ENCODE measurements at regions not wholly inside any gene's neighbourhood (a gene's known extent, or its start where the extent isn't known, plus 50 kb on each side); places are given as distances from the start of the nearest gene placed in this dataset.

- WGBS (ENCODE audit: insufficient coverage) = no CpG with 5 or more reads among the region's 2 CpGs
- ChIA-PET CTCF (no interaction called here), POLR2A (no interaction called here)
- no peak overlapping the region for H3K27ac ChIP-seq (ENCODE audit: insufficient read depth in 1 of 2, low read depth in 1 of 2, low read length in 2 of 2, poor library complexity in 1 of 2, severe bottlenecking in 2 of 2)
- H3K36me3 ChIP-seq (ENCODE audit: control insufficient read depth in 4 of 4, insufficient read depth in 4 of 4, low read length in 3 of 4) = no peaks in the 10 kb centered on the region
- no peak overlapping the region for H3K4me3 ChIP-seq (ENCODE audit: control insufficient read depth in 1 of 7, extremely low read depth in 1 of 7, insufficient read depth in 4 of 7, low read depth in 2 of 7, low read length in 6 of 7)
- H3K9me3 ChIP-seq (ENCODE audit: control extremely low read depth in 1 of 5, control insufficient read depth in 4 of 5, insufficient read depth in 2 of 5, low read depth in 1 of 5, low read length in 4 of 5) = no peaks in the 10 kb centered on the region
- no peak for DNase-seq
- H3K27me3 ChIP-seq (replicated peaks in 2 of 5; ENCODE audit: control insufficient read depth in 4 of 5, insufficient read depth in 5 of 5, low read length in 4 of 5) = peaks cover 0 to 5% (median 0%) of the 10 kb centered on the region in 5 experiments
- H3K4me1 ChIP-seq (ENCODE audit: control extremely low read depth in 1 of 4, control insufficient read depth in 4 of 4, insufficient read depth in 4 of 4, low read length in 3 of 4) = no peaks in the 10 kb centered on the region
Measured at GRCh38 chr2:175732531-175732930, 269.5 kb downstream of the LNPK start.

- WGBS (ENCODE audit: insufficient coverage) = 100% methylated on average over 3 of the region's 4 CpGs
- H3K4me1 ChIP-seq (ENCODE audit: control extremely low read depth in 1 of 4, control insufficient read depth in 4 of 4, insufficient read depth in 4 of 4, low read length in 3 of 4) = no peaks in the 10 kb centered on the region
- peaks cover 0 to 4% (median 0%) of the 10 kb centered on the region in 5 experiments for H3K27me3 ChIP-seq (replicated peaks in 2 of 5; ENCODE audit: control insufficient read depth in 4 of 5, insufficient read depth in 5 of 5, low read length in 4 of 5)
- ChIA-PET CTCF (no interaction called here), POLR2A (no interaction called here)
- no peak overlapping the region for H3K4me3 ChIP-seq (ENCODE audit: control insufficient read depth in 1 of 7, extremely low read depth in 1 of 7, insufficient read depth in 4 of 7, low read depth in 2 of 7, low read length in 6 of 7)
- no peak for DNase-seq
- H3K36me3 ChIP-seq (ENCODE audit: control insufficient read depth in 4 of 4, insufficient read depth in 4 of 4, low read length in 3 of 4) = no peaks in the 10 kb centered on the region
- H3K9me3 ChIP-seq (ENCODE audit: control extremely low read depth in 1 of 5, control insufficient read depth in 4 of 5, insufficient read depth in 2 of 5, low read depth in 1 of 5, low read length in 4 of 5) = no peaks in the 10 kb centered on the region
- H3K27ac ChIP-seq (ENCODE audit: insufficient read depth in 1 of 2, low read depth in 1 of 2, low read length in 2 of 2, poor library complexity in 1 of 2, severe bottlenecking in 2 of 2) = no peak overlapping the region
Measured at GRCh38 chr2:175730050-175730449, 272.0 kb downstream of the LNPK start.

GRCh38 chr2:175729049-175729706 lies 272.9 kb downstream of the LNPK start:
- WGBS (ENCODE audit: insufficient coverage) = 76% methylated on average over 4 of the region's 4 CpGs
- no peaks in the 10 kb centered on the region for H3K9me3 ChIP-seq (ENCODE audit: control extremely low read depth in 1 of 5, control insufficient read depth in 4 of 5, insufficient read depth in 2 of 5, low read depth in 1 of 5, low read length in 4 of 5)
- no peak overlapping the region for H3K27ac ChIP-seq (ENCODE audit: insufficient read depth in 1 of 2, low read depth in 1 of 2, low read length in 2 of 2, poor library complexity in 1 of 2, severe bottlenecking in 2 of 2)
- CTCF ChIA-PET = no interaction called here
- H3K4me1 ChIP-seq (ENCODE audit: control extremely low read depth in 1 of 4, control insufficient read depth in 4 of 4, insufficient read depth in 4 of 4, low read length in 3 of 4) = no peaks in the 10 kb centered on the region
- peaks cover 0 to 4% (median 0%) of the 10 kb centered on the region in 5 experiments for H3K27me3 ChIP-seq (replicated peaks in 2 of 5; ENCODE audit: control insufficient read depth in 4 of 5, insufficient read depth in 5 of 5, low read length in 4 of 5)
- no peak overlapping the region for H3K4me3 ChIP-seq (ENCODE audit: control insufficient read depth in 1 of 7, extremely low read depth in 1 of 7, insufficient read depth in 4 of 7, low read depth in 2 of 7, low read length in 6 of 7)
- H3K36me3 ChIP-seq (ENCODE audit: control insufficient read depth in 4 of 4, insufficient read depth in 4 of 4, low read length in 3 of 4) = no peaks in the 10 kb centered on the region
- POLR2A ChIA-PET = no interaction called here
- DNase-seq = no peak

GRCh38 chr2:175728032-175728431 lies 274.0 kb downstream of the LNPK start:
- DNase-seq = no peak
- peaks cover 0 to under 1% (median 0%) of the 10 kb centered on the region in 5 experiments for H3K9me3 ChIP-seq (ENCODE audit: control extremely low read depth in 1 of 5, control insufficient read depth in 4 of 5, insufficient read depth in 2 of 5, low read depth in 1 of 5, low read length in 4 of 5)
- H3K4me3 ChIP-seq (ENCODE audit: control insufficient read depth in 1 of 7, extremely low read depth in 1 of 7, insufficient read depth in 4 of 7, low read depth in 2 of 7, low read length in 6 of 7) = no peak overlapping the region
- H3K27me3 ChIP-seq (replicated peaks in 2 of 5; ENCODE audit: control insufficient read depth in 4 of 5, insufficient read depth in 5 of 5, low read length in 4 of 5) = peaks cover 0 to 1% (median 0%) of the 10 kb centered on the region in 5 experiments
- POLR2A ChIA-PET = no interaction called here
- CTCF ChIA-PET = no interaction called here
- no peaks in the 10 kb centered on the region for H3K36me3 ChIP-seq (ENCODE audit: control insufficient read depth in 4 of 4, insufficient read depth in 4 of 4, low read length in 3 of 4)
- WGBS (ENCODE audit: insufficient coverage) = no CpG with 5 or more reads among the region's 4 CpGs
- no peaks in the 10 kb centered on the region for H3K4me1 ChIP-seq (ENCODE audit: control extremely low read depth in 1 of 4, control insufficient read depth in 4 of 4, insufficient read depth in 4 of 4, low read length in 3 of 4)
- H3K27ac ChIP-seq (ENCODE audit: insufficient read depth in 1 of 2, low read depth in 1 of 2, low read length in 2 of 2, poor library complexity in 1 of 2, severe bottlenecking in 2 of 2) = no peak overlapping the region

GRCh38 chr2:175726223-175726622 lies 275.8 kb downstream of the LNPK start:
- Histone ChIP-seq H3K36me3 (ENCODE audit: control insufficient read depth in 4 of 4, insufficient read depth in 4 of 4, low read length in 3 of 4) (no peaks in the 10 kb centered on the region), H3K4me1 (ENCODE audit: control extremely low read depth in 1 of 4, control insufficient read depth in 4 of 4, insufficient read depth in 4 of 4, low read length in 3 of 4) (no peaks in the 10 kb centered on the region), H3K27ac (ENCODE audit: insufficient read depth in 1 of 2, low read depth in 1 of 2, low read length in 2 of 2, poor library complexity in 1 of 2, severe bottlenecking in 2 of 2) (no peak overlapping the region), H3K9me3 (ENCODE audit: control extremely low read depth in 1 of 5, control insufficient read depth in 4 of 5, insufficient read depth in 2 of 5, low read depth in 1 of 5, low read length in 4 of 5) (peaks cover 0 to 3% (median 0%) of the 10 kb centered on the region in 5 experiments), H3K4me3 (ENCODE audit: control insufficient read depth in 1 of 7, extremely low read depth in 1 of 7, insufficient read depth in 4 of 7, low read depth in 2 of 7, low read length in 6 of 7) (no peak overlapping the region), H3K27me3 (replicated peaks in 2 of 5; ENCODE audit: control insufficient read depth in 4 of 5, insufficient read depth in 5 of 5, low read length in 4 of 5) (peaks cover 0 to 2% (median 0%) of the 10 kb centered on the region in 5 experiments)
- 100% methylated on average over 1 of the region's 2 CpGs for WGBS (ENCODE audit: insufficient coverage)
- ChIA-PET CTCF (no interaction called here), POLR2A (no interaction called here)
- no peak for DNase-seq

GRCh38 chr2:175709248-175709647 lies 292.8 kb downstream of the LNPK start:
- ChIA-PET POLR2A (no interaction called here), CTCF (interaction anchor here (1.0 kb wide), 1 partner anchor 38 kb away, joined by 3 read pairs; no protein-coding TSS in a partner anchor)
- Histone ChIP-seq H3K27me3 (replicated peaks in 2 of 5; ENCODE audit: control insufficient read depth in 4 of 5, insufficient read depth in 5 of 5, low read length in 4 of 5) (peaks cover 0 to 19% (median 3%) of the 10 kb centered on the region in 5 experiments), H3K9me3 (ENCODE audit: control extremely low read depth in 1 of 5, control insufficient read depth in 4 of 5, insufficient read depth in 2 of 5, low read depth in 1 of 5, low read length in 4 of 5) (peaks cover 0 to 1% (median 0%) of the 10 kb centered on the region in 5 experiments), H3K36me3 (ENCODE audit: control insufficient read depth in 4 of 4, insufficient read depth in 4 of 4, low read length in 3 of 4) (no peaks in the 10 kb centered on the region), H3K4me1 (ENCODE audit: control extremely low read depth in 1 of 4, control insufficient read depth in 4 of 4, insufficient read depth in 4 of 4, low read length in 3 of 4) (no peaks in the 10 kb centered on the region), H3K4me3 (ENCODE audit: control insufficient read depth in 1 of 7, extremely low read depth in 1 of 7, insufficient read depth in 4 of 7, low read depth in 2 of 7, low read length in 6 of 7) (no peak overlapping the region), H3K27ac (ENCODE audit: insufficient read depth in 1 of 2, low read depth in 1 of 2, low read length in 2 of 2, poor library complexity in 1 of 2, severe bottlenecking in 2 of 2) (no peak overlapping the region)
- no peak for DNase-seq
- 84% methylated on average over 6 of the region's 6 CpGs for WGBS (ENCODE audit: insufficient coverage)

- Histone ChIP-seq H3K27me3 (replicated peaks in 2 of 5; ENCODE audit: control insufficient read depth in 4 of 5, insufficient read depth in 5 of 5, low read length in 4 of 5) (peaks cover 0 to 19% (median 3%) of the 10 kb centered on the region in 5 experiments), H3K9me3 (ENCODE audit: control extremely low read depth in 1 of 5, control insufficient read depth in 4 of 5, insufficient read depth in 2 of 5, low read depth in 1 of 5, low read length in 4 of 5) (no peaks in the 10 kb centered on the region), H3K36me3 (ENCODE audit: control insufficient read depth in 4 of 4, insufficient read depth in 4 of 4, low read length in 3 of 4) (no peaks in the 10 kb centered on the region), H3K4me3 (ENCODE audit: control insufficient read depth in 1 of 7, extremely low read depth in 1 of 7, insufficient read depth in 4 of 7, low read depth in 2 of 7, low read length in 6 of 7) (no peak overlapping the region), H3K27ac (ENCODE audit: insufficient read depth in 1 of 2, low read depth in 1 of 2, low read length in 2 of 2, poor library complexity in 1 of 2, severe bottlenecking in 2 of 2) (no peak overlapping the region), H3K4me1 (ENCODE audit: control extremely low read depth in 1 of 4, control insufficient read depth in 4 of 4, insufficient read depth in 4 of 4, low read length in 3 of 4) (no peaks in the 10 kb centered on the region)
- DNase-seq = no peak
- POLR2A ChIA-PET = no interaction called here
- CTCF ChIA-PET = no interaction called here
- WGBS (ENCODE audit: insufficient coverage) = 97% methylated on average over 5 of the region's 8 CpGs
Measured at GRCh38 chr2:175707322-175707721, 294.7 kb downstream of the LNPK start.
